Left kidney (tissue), 1 donor: ENCODE measurements at regions not wholly inside any gene's neighbourhood (a gene's known extent, or its start where the extent isn't known, plus 50 kb on each side); places are given as distances from the start of the nearest gene placed in this dataset.
"Not testable (repeated sequence)": the region's sequence is repeated elsewhere in the genome, so short reads cannot be mapped to it uniquely, and the experiment has no call there.

Experiments
- DNase-seq: peaks from one replicate; pipeline ENCODE4 v3.0.0-alpha.2; 2013

- DNase-seq = no peak
Observed at GRCh38 chr9:95731876-95732275, 143.6 kb upstream of the ERCC6L2 start.

- DNase-seq = no peak
Observed at GRCh38 chr9:95729669-95730368, 145.7 kb upstream of the ERCC6L2 start.

- DNase-seq = no peak
Observed at GRCh38 chr9:95729046-95729445, 146.4 kb upstream of the ERCC6L2 start.

GRCh38 chr9:95727947-95728520 is 147.5 kb upstream of the ERCC6L2 start:
- no peak for DNase-seq

- DNase-seq = peak; percentile 62
Observed at GRCh38 chr9:95726756-95727155, 148.7 kb upstream of the ERCC6L2 start.

GRCh38 chr9:95725045-95725444 is 150.4 kb upstream of the ERCC6L2 start:
- DNase-seq = no peak

- no peak for DNase-seq
Observed at GRCh38 chr9:95724253-95724991, 151.1 kb upstream of the ERCC6L2 start.

- no peak for DNase-seq
Observed at GRCh38 chr9:95722141-95722540, 153.3 kb upstream of the ERCC6L2 start.

GRCh38 chr9:95721061-95721531 is 154.4 kb upstream of the ERCC6L2 start:
- DNase-seq = peak; percentile 39

GRCh38 chr9:95720496-95720895 is 155.0 kb upstream of the ERCC6L2 start:
- no peak for DNase-seq

- DNase-seq = no peak
Observed at GRCh38 chr9:95719354-95719753, 156.1 kb upstream of the ERCC6L2 start.

GRCh38 chr9:95718263-95718662 is 157.2 kb upstream of the ERCC6L2 start:
- no peak for DNase-seq

GRCh38 chr9:95715868-95716435 is 159.5 kb upstream of the ERCC6L2 start:
- DNase-seq = no peak

GRCh38 chr9:95710446-95710845 is 165.0 kb upstream of the ERCC6L2 start:
- no peak for DNase-seq

GRCh38 chr9:95696701-95697100 is 178.8 kb upstream of the ERCC6L2 start:
- DNase-seq = no peak

- no peak for DNase-seq
Observed at GRCh38 chr9:95691435-95691834, 174.7 kb upstream of the PTCH1 start.

GRCh38 chr9:95689669-95690068 is 172.9 kb upstream of the PTCH1 start:
- DNase-seq = no peak

GRCh38 chr9:95684516-95684915 is 167.7 kb upstream of the PTCH1 start:
- DNase-seq = no peak

GRCh38 chr9:95680306-95680705 is 163.5 kb upstream of the PTCH1 start:
- DNase-seq = not testable (repeated sequence)

- no peak for DNase-seq
Observed at GRCh38 chr9:95679874-95680273, 163.1 kb upstream of the PTCH1 start.

- no peak for DNase-seq
Observed at GRCh38 chr9:95678759-95679158, 162.0 kb upstream of the PTCH1 start.

GRCh38 chr9:95670122-95670521 is 153.4 kb upstream of the PTCH1 start:
- DNase-seq = no peak

GRCh38 chr9:95669253-95669652 is 152.5 kb upstream of the PTCH1 start:
- DNase-seq = no peak
